Stomach (tissue), 4 donors: ENCODE measurements at regions not wholly inside any gene's neighbourhood (a gene's known extent, or its start where the extent isn't known, plus 50 kb on each side); places are given as distances from the start of the nearest gene placed in this dataset.

ENCODE experiments used
- CTCF ChIP-seq, 7 experiments: fragments of 450-650 bp in 4 of 7; fragments of 200-600 bp in 3 of 7; sonication (generic) in 3 of 7; IDR thresholded peaks; one replicate each; pipeline ENCODE4 v1.5.1; 2016 to 2019; ENCODE audit warnings: antibody characterized with exemption in 7 of 7, control low read depth in 2 of 7, mild to moderate bottlenecking in 1 of 7
- EP300 ChIP-seq: sonication (generic); formaldehyde crosslinking; IDR thresholded peaks from one replicate; pipeline ENCODE4 v1.6.1; 2017; ENCODE audit warnings: antibody characterized with exemption
- POLR2A ChIP-seq, 4 donors: fragments of 450-650 bp; IDR thresholded peaks; one replicate each; pipeline ENCODE4 v1.6.1; 2016; ENCODE audit warnings: antibody characterized with exemption in 4 of 4, control low read depth in 2 of 4, mild to moderate bottlenecking in 1 of 4, moderate library complexity in 1 of 4

GRCh38 chr15:96916750-96917149, 586.2 kb downstream of the NR2F2 start:
- no peak for TF ChIP-seq CTCF (IDR thresholded peaks at IDR 0.05)
- no peak for TF ChIP-seq POLR2A (IDR thresholded peaks at IDR 0.05)
- TF ChIP-seq EP300 = no peak
